Activated naive CD4-positive, alpha-beta T cell treated with anti-CD3 and anti-CD28 coated beads, Interleukin-2, amount 10 ng/mL, durations not matched to agents 7 days and 5 days (primary cell): ENCODE measurements at regions not wholly inside any gene's neighbourhood (a gene's known extent, or its start where the extent isn't known, plus 50 kb on each side); places are given as distances from the start of the nearest gene placed in this dataset.

Experiments
- CTCF ChIA-PET: fragments of 350-600 bp; sonication (Branson Sonifier 250); formaldehyde crosslinking; loops from one replicate; lab custom pipeline; 2021; ENCODE audit warnings: antibody characterized with exemption; lab: Charles Lee
- DNase-seq: peaks from one replicate; pipeline ENCODE4 v3.0.0-alpha.2; 2020
- H3K27ac Mint-ChIP-seq: one replicate; pipeline ENCODE4 v1.8.0; 2021; ENCODE audit warnings: mild to moderate bottlenecking, moderate library complexity, mixed read lengths
- H3K27me3 Mint-ChIP-seq: one replicate; pipeline ENCODE4 v1.8.0; 2021; ENCODE audit warnings: mild to moderate bottlenecking, mixed read lengths
- H3K36me3 Mint-ChIP-seq: one replicate; pipeline ENCODE4 v1.8.0; 2021; ENCODE audit warnings: mixed read lengths
- H3K4me1 Mint-ChIP-seq: one replicate; pipeline ENCODE4 v1.8.0; 2021; ENCODE audit warnings: mixed read lengths
- H3K4me3 Mint-ChIP-seq: one replicate; pipeline ENCODE4 v1.8.0; 2021; ENCODE audit warnings: mild to moderate bottlenecking, moderate library complexity, mixed read lengths
- H3K9me3 Mint-ChIP-seq: one replicate; pipeline ENCODE4 v1.8.0; 2021; ENCODE audit warnings: mixed read lengths

DNA sequence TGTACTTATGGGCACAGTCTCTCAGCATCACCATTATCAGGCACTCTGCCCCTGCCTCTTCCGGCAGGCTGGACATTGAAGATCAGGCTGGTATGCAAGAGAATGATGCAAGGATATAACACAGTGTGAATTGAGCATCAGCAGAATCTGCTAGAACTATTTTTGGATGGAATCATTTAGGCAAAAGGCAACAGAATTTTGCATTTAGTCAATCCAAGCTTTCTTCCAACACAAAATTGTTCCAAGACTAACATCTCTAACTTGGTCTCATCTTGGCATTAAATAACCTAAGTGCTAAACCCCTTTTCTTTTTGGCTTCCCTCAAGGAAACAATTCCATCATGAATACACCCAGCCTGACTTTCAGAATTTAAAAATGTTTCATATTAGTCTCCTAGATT is 339.9 kb downstream of the PRELID2 start:
- Mint-ChIP-seq H3K9me3 (peaks cover 2% of the 10 kb centered on the region), H3K27ac (no peak overlapping the region), H3K36me3 (no peaks in the 10 kb centered on the region), H3K4me3 (no peak overlapping the region), H3K4me1 (no peaks in the 10 kb centered on the region), H3K27me3 (no peaks in the 10 kb centered on the region)
- CTCF ChIA-PET: no interaction called here
- no peak for DNase-seq

DNA sequence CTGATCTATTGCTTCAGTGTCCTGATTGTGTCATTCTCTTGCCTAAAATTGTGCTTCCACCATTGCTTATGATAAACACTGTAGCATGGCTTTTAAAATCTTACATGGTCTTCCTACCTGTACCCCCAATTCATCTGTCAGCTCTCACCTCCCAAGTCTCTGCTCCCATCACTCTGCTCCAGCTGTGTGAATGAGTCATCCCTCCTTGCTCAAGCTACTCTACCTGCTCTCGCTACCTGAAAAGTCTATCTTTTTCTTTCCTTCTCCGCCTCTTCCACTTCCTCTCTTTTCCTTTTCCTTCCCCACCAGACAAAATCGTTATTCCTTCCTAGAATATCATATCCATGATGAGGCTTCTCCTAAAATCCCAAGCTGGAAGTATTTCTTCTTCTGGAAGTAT is 341.7 kb downstream of the PRELID2 start:
- no peaks in the 10 kb centered on the region for H3K27me3 Mint-ChIP-seq
- CTCF ChIA-PET: no interaction called here
- H3K36me3 Mint-ChIP-seq: no peaks in the 10 kb centered on the region
- no peak overlapping the region for H3K4me3 Mint-ChIP-seq
- no peaks in the 10 kb centered on the region for H3K4me1 Mint-ChIP-seq
- no peak for DNase-seq
- H3K9me3 Mint-ChIP-seq: peaks cover 2% of the 10 kb centered on the region
- H3K27ac Mint-ChIP-seq: no peak overlapping the region

DNA sequence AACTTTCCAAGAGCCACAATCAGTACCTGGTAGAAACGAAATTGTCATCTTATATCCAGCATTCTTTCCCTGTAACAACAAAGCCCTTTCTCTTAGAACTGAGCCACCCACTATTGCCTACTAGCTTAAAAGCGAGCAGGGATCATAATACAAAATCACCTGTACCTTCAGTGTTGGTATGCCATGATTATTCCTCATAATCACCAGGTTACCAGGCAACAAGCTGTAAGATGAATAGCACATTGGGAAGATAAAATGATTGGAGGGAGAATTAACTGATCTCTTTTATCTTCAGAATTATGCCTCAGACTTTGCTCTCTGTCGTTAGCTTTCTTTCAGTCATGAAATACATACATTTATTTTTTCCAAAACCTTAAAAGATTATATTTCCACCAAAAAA is 345.6 kb downstream of the PRELID2 start:
- Mint-ChIP-seq H3K9me3 (peaks cover 3% of the 10 kb centered on the region), H3K36me3 (no peaks in the 10 kb centered on the region), H3K4me3 (no peak overlapping the region), H3K27me3 (no peaks in the 10 kb centered on the region), H3K4me1 (no peaks in the 10 kb centered on the region), H3K27ac (no peak overlapping the region)
- DNase-seq: no peak
- CTCF ChIA-PET: no interaction called here

DNA sequence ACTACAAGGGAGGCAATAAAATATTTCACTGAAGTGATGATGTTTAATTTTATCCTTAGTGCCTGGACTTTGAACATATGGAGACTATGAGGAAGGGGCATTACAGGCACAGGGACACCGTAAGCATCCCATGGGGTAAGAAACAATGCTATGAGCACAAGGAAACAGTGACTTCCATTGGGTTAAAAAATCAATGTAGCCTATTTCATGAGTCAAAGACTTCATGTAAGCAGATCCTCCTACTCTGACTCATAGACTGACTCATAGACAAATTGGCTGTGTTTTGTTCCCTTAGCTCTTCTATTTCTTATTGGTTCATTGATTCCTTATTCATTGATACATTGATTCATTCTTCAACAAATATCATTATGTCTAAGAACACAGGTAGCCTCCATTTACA is 351.0 kb downstream of the PRELID2 start:
- Mint-ChIP-seq H3K36me3 (no peaks in the 10 kb centered on the region), H3K4me3 (no peak overlapping the region), H3K9me3 (peaks cover 6% of the 10 kb centered on the region), H3K4me1 (no peaks in the 10 kb centered on the region), H3K27me3 (no peaks in the 10 kb centered on the region), H3K27ac (no peak overlapping the region)
- CTCF ChIA-PET: no interaction called here
- DNase-seq: no peak

DNA sequence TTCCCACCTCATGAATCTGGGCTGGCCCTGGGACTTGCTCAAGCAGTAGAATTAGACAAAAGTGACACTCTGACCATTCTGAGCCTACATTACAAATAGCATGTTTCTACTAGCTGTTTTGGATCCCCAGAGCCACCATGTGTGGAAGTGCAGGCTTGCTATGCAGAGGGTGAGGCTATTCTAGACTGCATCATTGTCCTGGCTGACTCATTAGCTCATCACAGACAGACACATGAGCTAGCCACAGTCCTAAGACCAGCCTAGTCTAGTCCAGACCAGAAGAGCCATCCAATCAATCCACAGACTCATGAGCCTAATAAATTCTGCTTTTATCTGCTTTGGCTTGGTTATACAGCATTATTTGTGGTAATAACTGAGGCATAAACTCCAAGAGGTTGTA is 351.9 kb downstream of the PRELID2 start:
- CTCF ChIA-PET: no interaction called here
- Mint-ChIP-seq H3K27ac (no peak overlapping the region), H3K4me1 (no peaks in the 10 kb centered on the region), H3K9me3 (peaks cover 9% of the 10 kb centered on the region), H3K4me3 (no peak overlapping the region), H3K36me3 (no peaks in the 10 kb centered on the region), H3K27me3 (no peaks in the 10 kb centered on the region)
- DNase-seq: no peak

DNA sequence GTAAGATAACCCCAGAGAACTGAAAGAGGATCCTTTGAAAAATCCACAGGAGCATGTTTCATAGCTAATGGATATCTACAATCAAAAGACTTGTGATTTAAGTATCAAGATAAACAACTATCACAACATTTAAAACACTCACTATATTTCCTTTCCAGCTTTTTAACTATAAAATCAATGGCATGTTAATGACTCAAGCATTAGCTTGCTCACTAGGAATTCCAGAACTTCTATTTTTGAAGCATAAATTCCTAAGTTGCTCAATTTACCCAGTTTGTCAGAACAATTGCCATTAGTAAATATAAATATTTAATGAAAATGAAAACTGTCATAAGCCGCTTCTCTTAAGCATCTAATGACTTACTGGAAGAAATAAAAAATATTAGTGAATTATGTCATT is 355.3 kb downstream of the PRELID2 start:
- Mint-ChIP-seq H3K9me3 (peaks cover 6% of the 10 kb centered on the region), H3K4me3 (no peak overlapping the region), H3K27me3 (no peaks in the 10 kb centered on the region), H3K4me1 (no peaks in the 10 kb centered on the region), H3K27ac (no peak overlapping the region), H3K36me3 (no peaks in the 10 kb centered on the region)
- CTCF ChIA-PET: no interaction called here
- no peak for DNase-seq

DNA sequence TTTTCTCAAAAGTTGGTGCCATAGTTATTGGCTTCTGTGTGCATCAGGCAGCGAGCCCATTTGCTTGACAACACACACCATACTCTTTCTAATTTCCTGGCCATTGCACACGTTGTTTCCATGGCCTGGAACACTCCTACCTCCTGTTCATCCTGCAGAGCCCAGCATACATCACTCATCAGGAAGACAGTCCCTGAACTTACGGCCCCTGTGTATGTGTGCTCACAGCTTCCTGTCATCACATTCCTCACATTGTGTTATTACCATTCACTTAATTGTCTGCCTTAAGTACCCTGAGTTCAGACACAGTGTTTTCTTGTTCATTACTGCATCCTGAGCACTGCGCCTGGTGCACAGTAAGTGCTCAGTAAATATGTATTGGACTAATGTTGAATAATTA is 355.9 kb downstream of the PRELID2 start:
- H3K4me3 Mint-ChIP-seq: no peak overlapping the region
- no peak for DNase-seq
- CTCF ChIA-PET: no interaction called here
- peaks cover 6% of the 10 kb centered on the region for H3K9me3 Mint-ChIP-seq
- H3K4me1 Mint-ChIP-seq: no peaks in the 10 kb centered on the region
- H3K27me3 Mint-ChIP-seq: no peaks in the 10 kb centered on the region
- no peaks in the 10 kb centered on the region for H3K36me3 Mint-ChIP-seq
- H3K27ac Mint-ChIP-seq: no peak overlapping the region

DNA sequence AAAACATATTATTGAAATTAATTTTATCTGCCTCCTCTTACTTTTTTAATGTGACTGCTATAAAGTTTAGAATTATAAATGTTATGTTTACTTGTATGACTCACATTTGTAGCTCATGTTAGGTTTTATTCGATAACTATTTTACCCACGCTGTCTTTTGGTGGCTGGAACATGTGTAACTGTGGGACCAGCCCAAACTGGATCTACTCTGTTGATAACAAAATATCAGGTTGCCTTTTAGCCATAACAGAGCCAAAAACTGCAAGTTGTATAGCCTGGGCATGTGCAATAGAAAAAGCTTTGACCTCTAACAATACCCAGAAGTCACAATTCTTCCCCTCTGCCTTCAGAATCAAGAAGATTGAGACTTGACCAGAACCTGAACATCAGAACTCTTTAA is 356.5 kb downstream of the PRELID2 start:
- Mint-ChIP-seq H3K9me3 (peaks cover 6% of the 10 kb centered on the region), H3K27ac (no peak overlapping the region)
- no peak for DNase-seq

DNA sequence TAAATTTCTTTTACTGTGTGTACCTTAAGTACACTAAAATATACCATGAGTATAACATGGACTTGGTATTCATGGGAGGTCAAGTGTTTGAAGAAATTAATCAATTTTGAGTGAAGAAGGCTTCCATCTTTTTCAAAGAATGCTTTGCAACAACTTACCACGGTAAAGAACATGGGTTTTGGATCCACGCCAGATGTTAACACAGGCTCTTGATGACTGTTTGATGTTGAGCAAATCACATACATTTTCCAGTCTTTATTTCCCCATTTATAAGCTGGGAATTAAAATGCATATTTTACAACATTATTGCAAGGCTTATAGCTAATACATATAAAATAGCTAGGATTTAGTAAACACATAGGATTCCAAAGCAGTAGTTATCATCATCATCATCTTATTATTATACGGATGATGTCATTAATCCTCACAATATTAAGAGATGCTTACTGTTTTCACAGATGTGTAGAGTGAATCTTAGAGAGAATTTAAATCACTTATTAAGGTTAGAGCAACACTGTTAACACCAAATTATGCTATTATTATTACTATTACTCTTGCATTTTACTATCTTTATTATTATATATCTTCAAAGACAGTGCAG is 362.0 kb downstream of the PRELID2 start:
- CTCF ChIA-PET: no interaction called here
- Mint-ChIP-seq H3K36me3 (no peaks in the 10 kb centered on the region), H3K9me3 (peaks cover 1% of the 10 kb centered on the region), H3K27me3 (no peaks in the 10 kb centered on the region), H3K27ac (no peak overlapping the region), H3K4me3 (no peak overlapping the region), H3K4me1 (no peaks in the 10 kb centered on the region)
- DNase-seq: no peak

More for the DNA sequence above, 356.5 kb downstream of the PRELID2 start:
- no peaks in the 10 kb centered on the region for H3K36me3 Mint-ChIP-seq
- no peak overlapping the region for H3K4me3 Mint-ChIP-seq
- CTCF ChIA-PET: no interaction called here
- H3K4me1 Mint-ChIP-seq: no peaks in the 10 kb centered on the region
- H3K27me3 Mint-ChIP-seq: no peaks in the 10 kb centered on the region

DNA sequence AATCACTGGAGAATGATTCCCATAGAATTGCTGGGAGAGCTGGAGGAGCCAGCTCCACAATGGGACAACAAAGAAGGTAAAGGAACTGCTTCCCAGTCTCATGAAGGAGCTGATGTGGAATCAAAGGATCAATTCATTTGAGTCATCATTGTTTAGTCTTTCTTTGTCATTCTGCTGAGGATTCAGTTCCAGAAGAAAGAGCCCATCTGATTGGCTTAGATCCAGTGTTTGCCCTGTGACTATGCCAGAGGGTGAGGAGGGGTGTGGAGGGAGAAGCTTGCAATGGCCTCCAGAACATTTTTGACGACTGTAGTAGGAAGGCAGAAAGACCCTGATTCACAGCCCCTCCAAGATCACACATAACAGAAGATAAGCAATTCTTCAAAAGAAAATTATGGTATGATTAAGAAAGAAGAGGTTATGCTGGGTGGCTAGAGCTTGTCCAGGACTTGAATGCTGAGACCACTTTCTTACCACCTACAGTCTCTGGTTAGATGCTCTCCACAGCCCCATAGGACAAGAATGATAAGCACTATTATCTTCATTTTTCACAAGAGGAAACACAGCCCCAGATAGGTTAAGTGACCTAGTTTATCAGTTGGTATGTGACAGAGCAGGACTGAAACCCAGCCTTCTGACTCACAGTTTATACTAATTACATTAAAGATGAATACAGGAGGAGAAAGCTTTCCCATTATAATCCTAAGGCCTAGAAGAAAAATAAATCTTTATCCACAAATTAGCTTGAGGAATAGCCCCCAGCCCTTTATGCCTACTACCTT is 363.1 kb downstream of the PRELID2 start:
- no peaks in the 10 kb centered on the region for H3K36me3 Mint-ChIP-seq
- H3K4me3 Mint-ChIP-seq: no peak overlapping the region
- peaks cover 1% of the 10 kb centered on the region for H3K9me3 Mint-ChIP-seq
- CTCF ChIA-PET: no interaction called here
- no peaks in the 10 kb centered on the region for H3K4me1 Mint-ChIP-seq
- no peak for DNase-seq
- no peak overlapping the region for H3K27ac Mint-ChIP-seq
- no peaks in the 10 kb centered on the region for H3K27me3 Mint-ChIP-seq

DNA sequence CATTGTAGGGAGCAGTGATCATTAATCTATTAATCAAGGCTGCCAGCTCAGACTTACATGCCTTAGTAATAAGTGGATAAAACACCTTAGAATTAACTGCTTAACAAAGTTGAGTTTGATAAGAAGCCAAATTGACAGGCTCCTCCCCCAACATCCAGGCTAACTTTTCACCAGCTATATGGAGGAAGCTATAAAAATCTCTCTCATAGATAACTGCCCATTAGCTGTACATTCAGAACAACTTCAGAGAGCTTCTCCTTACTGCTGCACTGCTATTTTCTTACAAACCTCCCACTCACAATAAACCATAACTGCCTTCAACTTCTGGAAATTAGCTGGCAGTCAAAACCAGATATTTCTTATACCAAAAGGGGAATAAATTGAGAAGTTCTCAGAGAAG is 364.1 kb downstream of the PRELID2 start:
- CTCF ChIA-PET: no interaction called here
- Mint-ChIP-seq H3K27ac (no peak overlapping the region), H3K36me3 (no peaks in the 10 kb centered on the region), H3K9me3 (peaks cover 1% of the 10 kb centered on the region), H3K27me3 (no peaks in the 10 kb centered on the region), H3K4me3 (no peak overlapping the region), H3K4me1 (no peaks in the 10 kb centered on the region)
- DNase-seq: no peak

DNA sequence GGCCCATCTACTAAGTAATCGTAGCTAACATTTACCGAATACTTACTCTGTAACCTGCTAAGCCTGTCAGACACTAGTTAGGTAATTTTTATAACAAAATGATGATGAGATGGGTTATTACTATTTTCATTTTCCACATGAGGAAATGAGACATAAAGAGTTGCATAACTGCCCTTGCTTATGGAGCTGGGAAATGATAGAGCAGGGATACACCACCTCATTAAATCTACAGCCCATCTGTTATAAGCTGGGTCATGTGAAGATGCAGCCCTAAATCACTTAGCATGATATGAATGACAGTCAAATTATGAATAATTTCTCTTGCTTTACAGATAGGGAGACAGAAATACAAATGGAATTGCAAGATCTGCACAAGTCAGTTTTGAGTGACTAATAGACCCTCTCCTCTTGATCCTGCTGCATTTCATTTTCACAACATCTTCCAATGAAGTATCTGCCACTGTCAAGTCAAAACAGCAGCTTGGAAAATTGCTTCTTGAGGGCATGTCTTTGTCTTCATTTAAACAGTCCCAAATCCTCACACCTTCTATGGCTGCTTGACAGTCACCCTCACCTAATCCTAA is 364.7 kb downstream of the PRELID2 start:
- CTCF ChIA-PET: no interaction called here
- no peaks in the 10 kb centered on the region for H3K27me3 Mint-ChIP-seq
- no peak overlapping the region for H3K27ac Mint-ChIP-seq
- H3K36me3 Mint-ChIP-seq: no peaks in the 10 kb centered on the region
- H3K4me3 Mint-ChIP-seq: no peak overlapping the region
- no peak for DNase-seq
- H3K4me1 Mint-ChIP-seq: no peaks in the 10 kb centered on the region
- peaks cover 1% of the 10 kb centered on the region for H3K9me3 Mint-ChIP-seq

DNA sequence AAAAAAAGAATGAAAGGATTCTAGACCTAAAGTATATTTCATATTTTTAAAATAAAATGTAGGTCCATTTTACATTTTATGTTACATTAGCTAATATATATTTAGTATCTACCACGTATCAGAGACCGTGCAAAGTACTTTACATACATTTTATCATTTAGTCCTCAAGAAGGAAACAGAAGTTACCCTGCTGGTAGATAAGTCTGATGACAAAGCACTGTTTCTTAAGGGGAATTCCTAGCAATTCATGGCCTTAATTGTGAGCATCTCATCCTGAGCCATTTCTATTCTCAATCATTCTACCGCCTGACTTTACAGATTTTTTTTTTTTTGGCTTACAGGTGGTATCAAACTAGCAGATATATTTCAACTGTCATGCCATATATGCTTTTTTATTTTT is 367.7 kb downstream of the PRELID2 start:
- H3K4me1 Mint-ChIP-seq: no peaks in the 10 kb centered on the region
- CTCF ChIA-PET: no interaction called here
- no peak for DNase-seq
- H3K36me3 Mint-ChIP-seq: no peaks in the 10 kb centered on the region
- peaks cover 1% of the 10 kb centered on the region for H3K9me3 Mint-ChIP-seq
- no peaks in the 10 kb centered on the region for H3K27me3 Mint-ChIP-seq
- no peak overlapping the region for H3K4me3 Mint-ChIP-seq
- no peak overlapping the region for H3K27ac Mint-ChIP-seq

DNA sequence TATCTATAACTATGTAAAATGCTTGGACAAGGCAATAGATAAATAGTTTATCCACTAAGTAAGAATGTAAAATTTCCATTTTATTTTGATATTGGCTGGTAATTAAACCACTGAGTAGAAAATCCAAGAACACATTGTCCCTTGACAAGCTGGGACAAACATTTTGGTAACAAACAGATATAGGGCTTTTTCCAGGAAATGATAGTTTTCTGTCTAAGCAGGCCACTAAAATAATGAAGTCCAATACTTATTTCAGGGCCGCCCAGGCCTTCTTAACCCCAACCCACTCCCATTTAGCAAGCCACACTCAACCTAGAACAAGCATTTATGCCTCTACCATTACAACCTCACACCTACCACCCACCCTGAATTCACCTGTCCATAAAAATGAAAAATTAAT is 368.6 kb downstream of the PRELID2 start:
- Mint-ChIP-seq H3K4me1 (no peaks in the 10 kb centered on the region), H3K4me3 (no peak overlapping the region), H3K27me3 (no peaks in the 10 kb centered on the region)

More for the DNA sequence above, 368.6 kb downstream of the PRELID2 start:
- CTCF ChIA-PET: no interaction called here
- no peaks in the 10 kb centered on the region for H3K36me3 Mint-ChIP-seq
- peaks cover 1% of the 10 kb centered on the region for H3K9me3 Mint-ChIP-seq
- DNase-seq: no peak
- no peak overlapping the region for H3K27ac Mint-ChIP-seq
